HepG2 (cell line): ENCODE measurements at regions not wholly inside any gene's neighbourhood (a gene's known extent, or its start where the extent isn't known, plus 50 kb on each side); places are given as distances from the start of the nearest gene placed in this dataset.
A peak's percentile ranks its signal among the peaks of the same experiment; 100 is the strongest.

Experiments
- ATAC-seq: fragments of 200-7000 bp; cut with Tn5 transposase; 3 replicates; pipeline ENCODE4 v1.9.1; 2020; ENCODE audit warnings: mild to moderate bottlenecking, moderate library complexity
- BruUV-seq: library from RNA; stranded (reverse); fragments of 400-500 nt; replicated peaks from 2 replicates; lab custom pipeline; 2021; lab: Mats Ljungman, UMichigan
- CTCF ChIA-PET: fragments of 300-600 bp; formaldehyde crosslinking; extraction: SDS; loops from one replicate; lab custom pipeline; 2021; ENCODE audit warnings: low total read pairs, inconsistent platforms, low intra/inter-chr PET ratio; lab: Yijun Ruan, JAX
- POLR2A ChIA-PET: fragments of 350-600 bp; sonication (Branson Sonifier 250); formaldehyde crosslinking; loops from one replicate; lab custom pipeline; 2020; ENCODE audit warnings: antibody characterized with exemption, inconsistent platforms; lab: Yijun Ruan, JAX
- DNase-seq: peaks from one replicate; pipeline ENCODE4 v3.0.0-alpha.2; 2015; ENCODE audit warnings: low spot score
- FAIRE-seq: peaks from 3 replicates; lab custom pipeline; 2011; peaks lifted over from hg19 to GRCh38; lab: Jason Lieb, UNC
- H2AFZ ChIP-seq: one replicate; pipeline ENCODE4 v1.6.1; 2011; ENCODE audit warnings: low read length, inconsistent platforms
- H3K27ac ChIP-seq: fragments of 300-600 bp; 3 replicates; pipeline ENCODE4 v1.8.0; 2011; ENCODE audit warnings: mixed run types, mild to moderate bottlenecking, mixed read lengths, low read length, inconsistent platforms; ENCODE audit not compliant: insufficient read depth; ENCODE audit errors: extremely low read length
- H3K27me3 ChIP-seq, 2 experiments: fragments of 200-600 bp in 1 of 2; 2 replicates in 1 of 2; 3 replicates in 1 of 2; pipeline versions ENCODE4 v1.6.0 to v1.8.0; 2011; ENCODE audit warnings: low read length in 2 of 2, mild to moderate bottlenecking in 2 of 2, moderate library complexity in 2 of 2, inconsistent platforms in 1 of 2; ENCODE audit not compliant: insufficient read depth in 2 of 2, control insufficient read depth in 1 of 2
- H3K36me3 ChIP-seq, 2 experiments: fragments of 200-600 bp in 1 of 2; replicated peaks in 1 of 2; 2 replicates in 1 of 2; 3 replicates in 1 of 2; pipeline versions ENCODE4 v1.5.1 to v1.8.0; 2011; ENCODE audit warnings: low read length in 2 of 2, inconsistent platforms in 1 of 2; ENCODE audit not compliant: insufficient read depth in 2 of 2, control insufficient read depth in 1 of 2
- H3K4me1 ChIP-seq: 2 replicates; pipeline ENCODE4 v1.5.1; 2012; ENCODE audit warnings: low read length, inconsistent platforms; ENCODE audit not compliant: insufficient read depth
- H3K4me2 ChIP-seq: 2 replicates; pipeline ENCODE4 v1.6.0; 2011; ENCODE audit warnings: low read depth, low read length, inconsistent platforms
- H3K4me3 ChIP-seq, 3 experiments: fragments of 200-600 bp in 1 of 3; sonication (generic), shearing (Covaris generic) in 1 of 3; replicated peaks in 1 of 3; 2 replicates each; pipeline ENCODE4 v1.5.1; 2011 to 2016; ENCODE audit warnings: low read length in 3 of 3, inconsistent platforms in 2 of 3, low read depth in 2 of 3, mild to moderate bottlenecking in 2 of 3, control low read depth in 1 of 3, mixed read lengths in 1 of 3; ENCODE audit not compliant: insufficient read depth in 1 of 3
- H3K79me2 ChIP-seq: one replicate; pipeline ENCODE4 v1.6.1; 2011; ENCODE audit warnings: low read length, inconsistent platforms; ENCODE audit not compliant: insufficient read depth
- H3K9ac ChIP-seq: 2 replicates; pipeline ENCODE4 v1.6.0; 2011; ENCODE audit warnings: mild to moderate bottlenecking, low read depth, low read length, inconsistent platforms; ENCODE audit not compliant: insufficient read depth
- H3K9me3 ChIP-seq: 2 replicates; pipeline ENCODE4 v1.5.1; 2012; ENCODE audit warnings: mild to moderate bottlenecking, low read length
- H4K20me1 ChIP-seq: 2 replicates; pipeline ENCODE4 v1.6.0; 2011; ENCODE audit warnings: inconsistent platforms, mild to moderate bottlenecking, low read length, moderate library complexity; ENCODE audit not compliant: insufficient read depth
- ATF1 ChIP-seq: IDR thresholded peaks from 2 replicates; pipeline ENCODE4 v1.6.1; 2016; ENCODE audit warnings: mild to moderate bottlenecking, control low read depth
- BCL3 ChIP-seq: sonication (generic); formaldehyde crosslinking; IDR thresholded peaks from 2 replicates; pipeline ENCODE4 v1.5.1; 2020; ENCODE audit warnings: mild to moderate bottlenecking, missing genetic modification reagents, moderate library complexity
- FLYWCH1 ChIP-seq: sonication (generic); formaldehyde crosslinking; IDR thresholded peaks from 2 replicates; pipeline ENCODE4 v1.8.1; 2023; ENCODE audit warnings: mild to moderate bottlenecking, missing genetic modification reagents
- NKX3-1 ChIP-seq: sonication (generic); formaldehyde crosslinking; IDR thresholded peaks from 2 replicates; pipeline ENCODE4 v1.5.0; 2020; ENCODE audit warnings: missing genetic modification reagents
- PRMT3 ChIP-seq: sonication (generic); formaldehyde crosslinking; IDR thresholded peaks from 2 replicates; pipeline ENCODE4 v1.8.1; 2022; ENCODE audit warnings: low read depth, mild to moderate bottlenecking, moderate library complexity, missing genetic modification reagents, borderline replicate concordance
- RFX1 ChIP-seq: fragments of 450-650 bp; IDR thresholded peaks from 2 replicates; pipeline ENCODE4 v1.6.1; 2017
- SOX13 ChIP-seq, 3 experiments: fragments of 450-650 bp in 1 of 3; sonication (generic) in 1 of 3; formaldehyde crosslinking in 1 of 3; IDR thresholded peaks in 2 of 3; conservative IDR thresholded peaks in 1 of 3; 2 replicates each; pipeline versions ENCODE4 v1.5.0 to v1.6.1; 2016 to 2020; ENCODE audit warnings: antibody characterized with exemption in 1 of 3, mild to moderate bottlenecking in 1 of 3, missing compliant biosample characterization in 1 of 3, missing genetic modification reagents in 1 of 3, moderate library complexity in 1 of 3
- ZBTB1 ChIP-seq: sonication (generic); formaldehyde crosslinking; IDR thresholded peaks from 2 replicates; pipeline ENCODE4 v1.4.0; 2020; ENCODE audit warnings: missing genetic modification reagents, borderline replicate concordance
- ZBTB33 ChIP-seq: sonication (generic); formaldehyde crosslinking; IDR thresholded peaks from 2 replicates; pipeline ENCODE4 v1.4.0; 2020; ENCODE audit warnings: missing genetic modification reagents
- ZMAT5 ChIP-seq: sonication (generic); formaldehyde crosslinking; IDR thresholded peaks from 2 replicates; pipeline ENCODE4 v1.5.0; 2020; ENCODE audit warnings: mild to moderate bottlenecking, low read depth, missing genetic modification reagents, borderline replicate concordance
- ZNF672 ChIP-seq: sonication (generic); formaldehyde crosslinking; IDR thresholded peaks from 2 replicates; pipeline ENCODE4 v1.8.1; 2022; ENCODE audit warnings: missing genetic modification reagents
- ZNF780A ChIP-seq: sonication (generic); formaldehyde crosslinking; IDR thresholded peaks from 2 replicates; pipeline ENCODE4 v1.8.0; 2022; ENCODE audit warnings: mild to moderate bottlenecking, missing genetic modification reagents, moderate library complexity
- WGBS: methylation state at CpG from one replicate; pipeline ENCODE4 v1.1.6; 2017; ENCODE audit warnings: low lambda C conversion rate; 5-methylcytosine and 5-hydroxymethylcytosine counted together
- in situ Hi-C: cut with HindIII; loops from 2 replicates; pipeline ENCODE4 v1.10.0; 2017; ENCODE audit warnings: low pct_unique_long_range_greater_than_20kb; ENCODE audit not compliant: extremely low pct_ligation_motif_present
- intact Hi-C: fragments of 100-400 bp; cut with micrococcal nuclease; formaldehyde crosslinking; loops from one replicate; pipeline ENCODE4 v1.10.0; 2022; ENCODE audit not compliant: unreplicated experiment

- ATAC-seq, result peak; percentile 35; the same call in 1 of the 3 replicates
- Histone ChIP-seq H3K4me3 (no peak overlapping the region), H3K79me2 (no peaks in the 10 kb centered on the region), H3K27ac (no peak overlapping the region), H3K9me3 (no peaks in the 10 kb centered on the region), H2AFZ (no peak overlapping the region), H3K4me2 (no peak overlapping the region), H3K4me1 (no peaks in the 10 kb centered on the region), H3K36me3 (no peaks in the 10 kb centered on the region), H3K9ac (no peak overlapping the region), H4K20me1 (no peaks in the 10 kb centered on the region), H3K27me3 (peaks cover 1 to 15% of the 10 kb centered on the region in 2 experiments; a peak in 3 of 5 replicates)
- 40% methylated on average over 17 of the region's 17 CpGs for WGBS
- no peak for FAIRE-seq
- intact Hi-C loops, result no loop called here
- BruUV-seq, result no TSS peak
- in situ Hi-C loops, result no loop called here
- ChIA-PET CTCF (no interaction called here), POLR2A (no interaction called here)
- TF ChIP-seq ATF1 (CRISPR knock-in tag) (no peak), RFX1 (no peak), ZBTB1 (no peak), ZNF672 (CRISPR knock-in tag) (peak; percentile 91)
- DNase-seq, result no peak
These were observed 69.0 kb upstream of the THY1 start for GRCh38 chr11:119491753-119492510.

- in situ Hi-C loops, result no loop called here
- no peak for FAIRE-seq
- H3K27ac ChIP-seq, result no peak overlapping the region
- no peak overlapping the region for H3K4me2 ChIP-seq
- no TSS peak for BruUV-seq
- 62% methylated on average over 12 of the region's 24 CpGs for WGBS
- no peak overlapping the region for H3K9ac ChIP-seq
- no peak for DNase-seq
- peaks cover 0 to 4% of the 10 kb centered on the region in 2 experiments; a peak in 2 of 5 replicates for H3K27me3 ChIP-seq
- ChIA-PET CTCF (no interaction called here), POLR2A (no interaction called here)
- H3K4me1 ChIP-seq, result no peaks in the 10 kb centered on the region
- no peaks in the 10 kb centered on the region for H3K36me3 ChIP-seq
- H2AFZ ChIP-seq, result no peak overlapping the region
- H3K79me2 ChIP-seq, result no peaks in the 10 kb centered on the region
- H3K4me3 ChIP-seq, result no peak overlapping the region
- intact Hi-C loops, result no loop called here
- ATAC-seq, result no peak
- no peaks in the 10 kb centered on the region for H3K9me3 ChIP-seq
- no peaks in the 10 kb centered on the region for H4K20me1 ChIP-seq
- TF ChIP-seq PRMT3 (no peak), BCL3 (CRISPR knock-in tag) (no peak), ZBTB33 (CRISPR knock-in tag) (no peak), FLYWCH1 (CRISPR knock-in tag) (no peak), ZMAT5 (no peak), NKX3-1 (CRISPR knock-in tag) (no peak), ZNF780A (CRISPR knock-in tag) (no peak), SOX13 (IDR thresholded peaks at IDR 0.05) (no peak), SOX13 (CRISPR knock-in tag; conservative IDR thresholded peaks at IDR 0.05 in 1 of 2, IDR thresholded peaks at IDR 0.05 in 1 of 2) (no peak)
These were observed 67.5 kb upstream of the THY1 start for GRCh38 chr11:119490253-119491006.
